ENCODE measurements at regions not wholly inside any gene's neighbourhood (a gene's known extent, or its start where the extent isn't known, plus 50 kb on each side); places are given as distances from the start of the nearest gene placed in this dataset.

GRCh38 chr18:65221115-65221514 is 529.7 kb upstream of the CDH7 start:
- TF ChIP-seq POLR2A (IDR thresholded peaks at IDR 0.05) (no peak), POLR2AphosphoS5 (IDR thresholded peaks at IDR 0.05) (no peak)
